Epithelial cell of prostate (primary cell): ENCODE measurements at regions not wholly inside any gene's neighbourhood (a gene's known extent, or its start where the extent isn't known, plus 50 kb on each side); places are given as distances from the start of the nearest gene placed in this dataset.
"Not testable (repeated sequence)": the region's sequence is repeated elsewhere in the genome, so short reads cannot be mapped to it uniquely, and the experiment has no call there.

Experiments
- DNase-seq: peaks from one replicate; pipeline ENCODE4 v3.0.0-alpha.2; 2011; ENCODE audit warnings: low read depth, low spot score
- H3K27ac ChIP-seq: fragments of 450-650 bp; 2 replicates; pipeline ENCODE4 v1.5.1; 2017; ENCODE audit warnings: mild to moderate bottlenecking

- not testable (repeated sequence) for H3K27ac ChIP-seq, DNase-seq
Measured at GRCh38 chr1:112821307-112822063, 106.4 kb upstream of the PPM1J start.

- H3K27ac ChIP-seq = no peak overlapping the region
- no peak for DNase-seq
Measured at GRCh38 chr1:112818990-112819689, 104.0 kb upstream of the PPM1J start.

- DNase-seq = no peak
- no peak overlapping the region for H3K27ac ChIP-seq
Measured at GRCh38 chr1:112817555-112818373, 102.6 kb upstream of the PPM1J start.

DNA sequence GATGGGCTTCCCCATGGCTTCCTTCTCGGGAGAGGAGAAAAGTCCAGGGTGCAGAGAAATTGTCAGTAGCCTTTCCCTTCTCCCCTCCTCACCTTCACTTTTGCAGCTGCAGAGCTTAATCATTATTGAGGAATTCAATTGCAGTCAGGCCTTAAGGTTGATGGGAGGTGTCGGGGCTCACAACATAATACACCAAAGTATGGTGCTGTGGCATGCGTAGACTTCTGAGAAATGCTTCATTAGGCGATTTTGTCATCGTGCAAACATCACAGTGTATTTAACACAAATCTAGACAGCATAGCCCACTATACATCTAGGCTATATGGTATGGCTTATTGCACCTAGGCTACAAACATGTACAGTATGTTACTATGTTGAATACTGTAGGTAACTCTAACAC lies 100.2 kb upstream of the PPM1J start:
- DNase-seq = no peak
- no peak overlapping the region for H3K27ac ChIP-seq

DNA sequence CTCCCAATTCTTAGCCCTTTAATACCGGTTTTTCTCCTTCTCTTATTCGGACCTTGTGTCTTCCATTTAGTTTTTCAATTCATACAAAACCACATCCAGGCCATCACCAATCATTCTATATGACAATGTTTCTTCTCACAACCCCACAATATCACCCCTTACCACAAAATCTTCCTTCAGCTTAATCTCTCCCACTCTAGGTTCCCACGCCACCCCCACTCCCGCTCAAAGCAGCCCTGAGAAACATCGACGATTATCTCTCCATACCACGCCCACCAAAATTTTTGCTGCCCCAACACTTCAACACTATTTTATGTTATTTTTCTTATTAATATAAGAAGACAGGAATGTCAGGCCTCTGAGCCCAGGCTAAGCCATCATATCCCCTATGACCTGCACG lies 99.5 kb upstream of the PPM1J start:
- H3K27ac ChIP-seq, DNase-seq: not testable (repeated sequence)

DNA sequence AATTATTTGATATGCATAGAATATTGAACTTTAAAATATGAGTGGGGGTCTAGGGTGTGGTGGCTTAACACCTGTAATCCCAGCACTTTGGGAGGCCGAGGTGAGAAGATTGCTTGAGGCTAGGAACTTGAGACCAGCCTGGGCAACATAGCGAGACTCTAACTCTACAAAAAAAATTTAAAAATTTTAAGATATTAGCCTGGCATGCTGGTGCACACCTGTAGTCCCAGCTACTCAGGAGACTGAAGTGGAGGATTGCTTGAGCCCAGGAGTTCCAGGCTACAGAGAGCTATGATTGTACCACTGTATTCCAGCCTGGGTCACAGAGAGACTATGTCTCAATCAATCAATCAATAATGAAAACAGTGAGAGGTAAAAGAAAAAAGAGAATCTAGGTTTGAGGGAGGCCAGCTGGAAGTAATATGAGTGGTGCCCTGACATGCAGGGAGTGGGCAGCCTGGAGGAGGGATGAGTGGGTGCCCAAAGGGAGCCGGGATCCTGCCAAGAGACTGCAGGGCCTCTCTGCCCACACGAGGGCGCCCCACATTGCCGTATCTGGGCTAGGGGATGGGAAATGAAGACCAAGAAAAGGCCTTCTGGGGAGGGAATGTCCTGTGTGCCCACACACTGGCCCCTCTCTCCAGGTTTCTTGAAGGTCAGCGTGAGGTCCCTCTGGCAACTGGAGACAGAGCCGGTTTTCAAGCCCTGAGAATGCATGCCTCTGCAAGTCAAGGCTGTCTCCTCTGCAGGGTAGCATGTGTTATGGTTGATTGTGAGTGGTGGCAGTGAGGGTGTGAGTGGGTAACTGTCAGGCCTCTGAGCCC lies 93.9 kb upstream of the PPM1J start:
- DNase-seq = no peak

GRCh38 chr1:112807999-112808398 lies 92.9 kb upstream of the PPM1J start:
- no peak overlapping the region for H3K27ac ChIP-seq
- no peak for DNase-seq

More for the DNA sequence above, 93.9 kb upstream of the PPM1J start:
- no peak overlapping the region for H3K27ac ChIP-seq

- DNase-seq = no peak
- no peak overlapping the region for H3K27ac ChIP-seq
Measured at GRCh38 chr1:112807117-112807516, 92.0 kb upstream of the PPM1J start.

DNA sequence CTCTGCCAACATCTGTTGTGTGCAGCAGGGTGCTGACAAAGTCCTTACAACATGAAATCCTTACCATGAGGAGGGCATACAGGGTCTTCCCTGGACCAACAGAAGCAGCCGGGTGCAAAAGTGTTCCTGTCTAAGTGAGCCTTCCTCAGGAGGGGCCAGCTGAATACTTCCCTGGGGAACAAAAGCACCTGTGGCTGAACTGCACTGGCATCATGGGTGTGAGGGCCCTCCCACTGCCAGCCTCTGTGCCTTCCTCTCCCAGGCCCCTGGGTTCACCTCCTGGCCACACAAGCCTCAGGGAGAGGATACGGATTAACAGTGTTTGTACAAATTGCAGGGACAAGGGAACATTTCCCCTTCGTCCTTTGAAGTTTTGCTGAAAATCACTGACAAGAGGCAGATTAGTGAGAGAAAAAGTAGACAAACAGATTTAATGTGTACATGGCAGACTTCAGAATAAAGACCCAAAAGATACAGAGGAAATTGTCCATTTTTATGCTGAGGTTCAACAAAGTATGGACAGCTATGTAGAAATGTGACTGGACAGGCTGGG lies 91.0 kb upstream of the PPM1J start:
- DNase-seq = no peak
- H3K27ac ChIP-seq = no peak overlapping the region

GRCh38 chr1:112805155-112805853 lies 90.2 kb upstream of the PPM1J start:
- no peak overlapping the region for H3K27ac ChIP-seq
- no peak for DNase-seq

DNA sequence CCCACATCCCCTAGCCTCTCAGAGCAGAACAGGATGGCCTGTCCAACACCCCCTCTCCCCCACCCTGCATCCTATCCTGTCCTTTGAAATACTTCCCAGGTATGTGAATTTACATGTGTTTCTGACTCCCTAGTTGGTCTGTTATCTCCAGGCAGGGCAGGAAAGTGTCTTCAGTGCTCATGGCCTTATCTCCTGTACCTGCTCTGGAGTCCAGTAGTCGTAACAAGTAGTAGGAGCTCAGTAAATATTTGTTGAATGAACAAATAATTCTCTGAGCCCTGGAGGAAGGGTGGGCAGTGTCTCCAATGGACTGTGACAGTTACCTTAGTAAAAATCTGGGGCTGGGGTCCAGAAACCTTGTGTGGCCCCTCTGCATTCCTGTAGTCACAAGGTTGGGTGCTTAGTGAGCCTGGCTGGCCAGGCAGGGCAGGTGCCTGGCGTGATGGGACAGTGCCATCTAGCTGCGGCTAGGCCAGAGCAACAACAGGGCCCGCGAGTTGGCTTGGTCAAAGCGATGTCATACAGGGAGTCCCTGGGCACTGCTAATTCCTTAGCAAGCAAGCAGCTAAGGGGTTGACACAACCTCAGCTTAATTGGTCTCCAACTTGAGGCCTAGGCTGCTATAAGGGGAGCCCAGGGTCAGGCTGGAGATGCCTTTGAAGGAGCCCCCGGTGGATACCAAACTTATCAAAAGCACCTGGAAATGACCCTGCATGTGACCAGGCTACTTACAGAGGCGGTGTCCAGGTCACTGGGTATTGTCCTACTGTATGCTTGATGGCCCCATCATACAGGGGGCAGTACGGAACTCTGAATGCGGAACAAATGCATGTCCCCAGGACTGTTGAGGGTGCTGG lies 89.0 kb upstream of the PPM1J start:
- no peak for DNase-seq
- no peak overlapping the region for H3K27ac ChIP-seq

- no peak overlapping the region for H3K27ac ChIP-seq
- no peak for DNase-seq
Measured at GRCh38 chr1:112800289-112800688, 85.2 kb upstream of the PPM1J start.

DNA sequence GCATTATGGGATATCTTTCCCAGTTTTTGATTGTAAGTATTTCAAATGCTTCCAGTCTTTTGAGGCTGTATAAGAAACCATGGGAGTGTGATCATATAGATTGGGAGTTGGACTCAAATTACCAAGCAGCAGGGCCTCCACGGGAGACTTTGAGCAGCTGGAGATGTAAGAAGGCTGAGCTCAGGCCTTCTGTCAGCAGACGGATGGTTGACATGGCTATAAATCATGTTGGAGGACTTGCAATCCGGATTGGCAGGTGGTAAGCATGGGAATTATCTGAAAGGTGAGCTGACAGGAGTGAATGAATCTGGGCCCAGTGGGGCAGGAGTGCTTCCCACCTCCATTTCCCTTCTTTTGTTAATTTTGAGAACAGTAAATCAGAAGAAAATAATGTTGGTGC lies 83.2 kb upstream of the PPM1J start:
- H3K27ac ChIP-seq = no peak overlapping the region
- DNase-seq = no peak

DNA sequence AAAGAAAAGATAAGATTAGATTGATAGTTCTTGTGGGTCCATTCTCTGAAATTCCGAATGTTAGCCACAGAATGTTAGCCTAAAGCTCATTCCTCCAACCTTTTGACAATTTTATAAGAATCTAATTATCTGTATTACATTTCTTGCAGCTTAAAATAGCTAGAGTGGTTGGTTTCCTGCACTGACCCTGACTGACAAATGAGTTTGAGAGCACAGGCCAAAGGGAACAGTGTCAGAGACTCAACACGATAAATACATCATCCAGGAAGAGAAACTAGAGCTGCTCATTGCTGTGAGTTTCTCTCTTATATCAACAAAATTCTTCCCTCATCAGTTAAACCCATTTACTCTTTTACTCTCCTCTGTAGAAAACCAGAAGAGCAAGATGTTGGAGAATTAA lies 82.1 kb upstream of the PPM1J start:
- H3K27ac ChIP-seq = no peak overlapping the region
- no peak for DNase-seq

DNA sequence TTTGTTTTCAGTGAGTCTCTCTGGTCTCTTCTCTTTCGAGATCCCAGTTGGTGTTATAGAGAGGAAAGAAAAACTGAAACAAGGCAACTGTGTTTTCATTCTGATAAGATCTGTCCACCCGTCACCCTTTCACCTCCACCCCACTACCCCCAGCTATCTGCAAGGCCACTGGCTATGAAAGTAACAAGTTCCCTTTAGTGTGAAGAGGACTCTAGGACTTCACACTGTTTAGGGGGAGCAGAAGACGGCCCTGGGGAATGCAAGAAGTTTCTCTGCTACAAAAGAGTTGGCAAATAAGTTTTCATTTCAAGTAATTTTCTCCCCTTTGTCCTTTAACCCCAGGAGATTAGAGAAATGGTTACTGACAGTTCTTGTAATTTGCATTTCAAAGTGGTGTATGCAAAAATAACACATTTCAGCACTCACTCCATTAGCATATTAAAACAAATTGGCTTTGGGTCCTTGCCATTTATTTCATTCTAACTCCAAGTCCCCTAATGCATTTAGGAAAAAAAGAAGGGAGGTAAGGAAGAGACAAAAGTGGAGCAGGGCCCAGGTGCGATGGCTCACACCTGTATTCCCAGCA lies 79.6 kb upstream of the PPM1J start:
- DNase-seq = no peak
- H3K27ac ChIP-seq = no peak overlapping the region

DNA sequence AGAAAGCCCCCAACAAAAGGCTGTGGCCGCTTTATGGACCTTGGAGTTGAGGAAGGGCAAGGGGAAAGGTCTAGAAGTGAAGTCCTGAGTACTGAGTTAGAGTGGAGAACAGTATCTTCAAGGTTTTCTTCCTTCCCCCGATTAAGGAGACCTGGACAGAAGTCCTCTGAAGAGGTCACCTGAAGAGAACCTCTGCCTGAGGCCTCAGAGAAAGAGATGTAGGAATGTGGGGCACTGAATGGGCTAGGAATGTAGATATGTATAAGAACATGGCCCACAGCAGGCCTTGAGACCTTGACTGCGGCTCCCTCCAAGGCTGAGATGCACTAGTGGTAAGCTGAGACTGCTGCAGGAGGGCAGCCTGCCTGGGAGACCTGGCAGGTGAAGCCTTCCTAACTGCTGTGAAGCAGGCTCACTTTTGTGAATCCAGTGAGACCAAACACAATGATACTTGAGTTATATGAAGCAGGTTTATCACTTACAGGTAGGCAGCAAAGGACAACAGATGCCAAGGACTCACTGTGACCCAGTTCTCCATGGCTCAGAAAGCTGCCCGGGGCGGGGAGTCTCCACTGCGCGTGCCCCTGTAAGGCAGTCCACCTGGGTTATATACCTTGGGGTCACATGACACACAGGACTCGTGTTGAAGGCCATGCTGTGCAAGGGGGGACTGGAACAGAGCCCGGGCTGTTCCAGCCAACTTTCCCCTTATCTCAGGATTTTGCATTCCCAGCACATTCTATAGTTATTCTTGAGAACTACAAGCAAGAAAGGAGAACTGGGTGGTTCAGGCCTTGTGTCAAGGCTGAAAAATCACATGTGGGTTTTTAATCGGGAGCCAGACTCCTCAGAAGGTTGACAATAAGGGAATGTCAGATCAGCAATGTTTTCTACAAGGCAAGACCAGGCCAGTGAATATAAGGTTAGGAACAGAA lies 78.8 kb upstream of the PPM1J start:
- H3K27ac ChIP-seq = no peak overlapping the region
- DNase-seq = no peak

DNA sequence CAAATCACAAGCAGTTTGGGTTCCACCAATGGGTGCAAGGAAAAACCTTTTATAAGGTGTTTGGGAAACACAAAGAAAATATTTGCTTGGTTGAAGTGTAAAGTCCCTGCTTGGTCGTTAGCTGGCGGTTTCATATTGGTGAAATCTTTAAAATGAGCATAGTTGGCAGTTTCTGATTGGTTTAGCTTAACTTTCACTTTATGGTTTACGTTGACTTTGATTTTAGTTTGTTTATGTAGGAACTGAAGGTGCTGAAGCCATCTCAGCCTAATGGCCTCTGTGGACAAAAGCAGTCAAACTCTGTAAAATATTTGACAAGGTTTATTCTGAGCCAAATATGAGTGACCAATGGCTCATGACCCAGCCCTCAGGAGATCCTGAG lies 76.6 kb upstream of the PPM1J start:
- H3K27ac ChIP-seq = peak overlapping the region; percentile 15
- no peak for DNase-seq
